ENCODE measurements at regions not wholly inside any gene's neighbourhood (a gene's known extent, or its start where the extent isn't known, plus 50 kb on each side); places are given as distances from the start of the nearest gene placed in this dataset.

DNA sequence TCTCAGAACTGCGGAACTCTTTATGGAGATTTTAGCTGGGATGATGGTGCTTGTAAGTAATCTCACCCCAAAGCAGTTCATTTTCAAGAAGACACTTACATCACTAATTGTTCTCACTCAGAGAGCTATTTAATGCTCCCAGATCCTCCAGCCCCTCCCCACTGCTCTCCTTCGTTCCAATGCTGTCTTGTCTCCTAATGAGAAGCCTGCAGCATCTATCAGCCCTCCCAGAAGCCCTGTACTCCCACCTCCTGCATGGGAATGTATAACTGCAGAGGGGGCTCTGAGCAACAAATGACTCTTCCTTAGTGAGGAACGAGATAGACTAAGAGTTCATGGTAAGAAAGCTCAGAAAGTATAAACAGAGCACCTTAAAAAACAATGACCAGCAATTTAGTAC lies 377.4 kb upstream of the RUNX1 start:
- H3K4me3 ChIP-seq = no peak overlapping the region
- ATAC-seq = no peak
- intact Hi-C loops (cut with DNase I) = no loop called here
- DNase-seq = no peak
- H3K9me3 ChIP-seq = no peaks in the 10 kb centered on the region
- peaks cover 0 to 3% of the 10 kb centered on the region in 2 donors for H3K27me3 ChIP-seq
- 48% methylated on average over 3 of the region's 3 CpGs for WGBS (ENCODE audit: insufficient coverage, low coverage, low lambda C conversion rate, missing lambda C conversion rate)
- H3K36me3 ChIP-seq = no peaks in the 10 kb centered on the region
- no peak overlapping the region for H3K27ac ChIP-seq
- no peaks in the 10 kb centered on the region for H3K4me1 ChIP-seq
- TF ChIP-seq POLR2A (IDR thresholded peaks at IDR 0.05) = no peak

DNA sequence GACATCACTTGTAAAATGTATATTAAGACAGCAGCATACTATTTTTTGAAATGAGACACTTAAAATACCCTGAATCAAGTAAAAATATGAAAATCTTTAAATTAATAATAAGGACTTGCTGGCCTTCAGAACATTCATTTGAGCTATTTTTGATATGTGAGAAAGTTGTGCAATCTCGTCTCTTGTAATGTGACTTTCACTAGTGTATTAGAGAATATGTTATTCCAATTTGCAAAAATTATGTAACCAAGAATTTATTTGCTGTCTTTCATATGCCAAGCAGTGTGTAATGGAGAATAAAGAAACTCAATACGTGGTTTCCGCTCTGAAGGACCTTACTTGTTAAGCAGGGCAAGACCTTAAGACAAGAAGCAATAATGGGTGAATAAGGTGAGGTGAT lies 375.0 kb upstream of the RUNX1 start:
- Histone ChIP-seq H3K4me3 (no peak overlapping the region), H3K36me3 (no peaks in the 10 kb centered on the region), H3K9me3 (no peaks in the 10 kb centered on the region), H3K4me1 (no peaks in the 10 kb centered on the region), H3K27ac (no peak overlapping the region), H3K27me3 (peaks cover 0 to 3% of the 10 kb centered on the region in 2 donors)
- TF ChIP-seq, protein P1, sequence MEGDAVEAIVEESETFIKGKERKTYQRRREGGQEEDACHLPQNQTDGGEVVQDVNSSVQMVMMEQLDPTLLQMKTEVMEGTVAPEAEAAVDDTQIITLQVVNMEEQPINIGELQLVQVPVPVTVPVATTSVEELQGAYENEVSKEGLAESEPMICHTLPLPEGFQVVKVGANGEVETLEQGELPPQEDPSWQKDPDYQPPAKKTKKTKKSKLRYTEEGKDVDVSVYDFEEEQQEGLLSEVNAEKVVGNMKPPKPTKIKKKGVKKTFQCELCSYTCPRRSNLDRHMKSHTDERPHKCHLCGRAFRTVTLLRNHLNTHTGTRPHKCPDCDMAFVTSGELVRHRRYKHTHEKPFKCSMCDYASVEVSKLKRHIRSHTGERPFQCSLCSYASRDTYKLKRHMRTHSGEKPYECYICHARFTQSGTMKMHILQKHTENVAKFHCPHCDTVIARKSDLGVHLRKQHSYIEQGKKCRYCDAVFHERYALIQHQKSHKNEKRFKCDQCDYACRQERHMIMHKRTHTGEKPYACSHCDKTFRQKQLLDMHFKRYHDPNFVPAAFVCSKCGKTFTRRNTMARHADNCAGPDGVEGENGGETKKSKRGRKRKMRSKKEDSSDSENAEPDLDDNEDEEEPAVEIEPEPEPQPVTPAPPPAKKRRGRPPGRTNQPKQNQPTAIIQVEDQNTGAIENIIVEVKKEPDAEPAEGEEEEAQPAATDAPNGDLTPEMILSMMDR (IDR thresholded peaks at IDR 0.05) = no peak
- no peak for TF ChIP-seq POLR2A (IDR thresholded peaks at IDR 0.05)
- DNase-seq = no peak
- 70% methylated on average over 3 of the region's 3 CpGs for WGBS (ENCODE audit: insufficient coverage, low coverage, low lambda C conversion rate, missing lambda C conversion rate)
- ATAC-seq = no peak
- intact Hi-C loops (cut with DNase I) = no loop called here

DNA sequence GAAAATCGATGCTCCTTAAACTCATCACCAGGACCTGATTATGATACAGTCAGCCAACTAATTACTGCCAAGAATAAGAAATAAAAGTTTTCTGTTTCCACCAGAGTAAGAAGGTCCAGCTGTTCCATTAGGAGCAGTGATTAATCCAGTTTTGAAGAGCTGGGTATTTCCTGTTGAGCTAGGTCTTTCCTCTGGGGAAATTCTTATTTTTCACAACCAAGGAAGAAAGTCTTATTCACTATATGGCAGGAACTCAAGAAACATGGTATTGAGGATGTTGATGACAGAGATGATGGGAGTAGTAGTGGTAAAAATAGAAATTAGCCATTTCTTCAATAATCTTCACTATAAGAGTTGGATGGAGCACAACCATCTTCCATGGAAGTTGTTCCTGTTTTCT lies 374.6 kb upstream of the RUNX1 start:
- Histone ChIP-seq H3K27me3 (peaks cover 0 to 3% of the 10 kb centered on the region in 2 donors), H3K4me1 (no peaks in the 10 kb centered on the region), H3K4me3 (no peak overlapping the region), H3K9me3 (no peaks in the 10 kb centered on the region), H3K36me3 (no peaks in the 10 kb centered on the region), H3K27ac (no peak overlapping the region)
- no peak for ATAC-seq
- intact Hi-C loops (cut with DNase I) = no loop called here
- TF ChIP-seq, protein P1 (IDR thresholded peaks at IDR 0.05) = no peak
- TF ChIP-seq POLR2A (IDR thresholded peaks at IDR 0.05) = no peak
- 50% methylated on average over 1 of the region's 1 CpG for WGBS (ENCODE audit: insufficient coverage, low coverage, low lambda C conversion rate, missing lambda C conversion rate)
- no peak for DNase-seq

DNA sequence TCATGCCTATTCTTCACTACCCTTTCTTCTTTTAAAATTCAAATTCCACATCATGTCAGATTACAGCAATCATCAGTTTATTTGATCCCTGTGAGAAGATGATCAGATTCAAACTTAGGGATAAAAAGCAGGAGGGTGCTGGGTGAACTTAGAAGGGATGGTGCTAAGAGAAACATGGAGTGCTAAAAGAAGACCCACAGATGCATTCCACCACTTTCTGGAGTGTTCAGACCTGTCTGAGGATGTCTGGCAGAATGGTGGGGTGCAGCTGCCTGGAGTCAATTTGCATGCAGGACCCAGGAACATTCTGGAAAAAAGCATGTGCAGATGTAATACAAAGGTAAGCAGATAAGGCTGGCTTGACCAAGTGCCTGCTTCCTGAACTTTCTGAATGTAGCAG lies 372.9 kb upstream of the RUNX1 start:
- TF ChIP-seq POLR2A (IDR thresholded peaks at IDR 0.05) = no peak
- TF ChIP-seq, protein P1 (IDR thresholded peaks at IDR 0.05) = no peak
- Histone ChIP-seq H3K4me1 (no peaks in the 10 kb centered on the region), H3K27me3 (peaks cover 0 to 3% of the 10 kb centered on the region in 2 donors), H3K36me3 (no peaks in the 10 kb centered on the region), H3K9me3 (no peaks in the 10 kb centered on the region), H3K4me3 (no peak overlapping the region), H3K27ac (no peak overlapping the region)
- ATAC-seq (no peak), DNase-seq (no peak)
- intact Hi-C loops (cut with DNase I) = no loop called here

DNA sequence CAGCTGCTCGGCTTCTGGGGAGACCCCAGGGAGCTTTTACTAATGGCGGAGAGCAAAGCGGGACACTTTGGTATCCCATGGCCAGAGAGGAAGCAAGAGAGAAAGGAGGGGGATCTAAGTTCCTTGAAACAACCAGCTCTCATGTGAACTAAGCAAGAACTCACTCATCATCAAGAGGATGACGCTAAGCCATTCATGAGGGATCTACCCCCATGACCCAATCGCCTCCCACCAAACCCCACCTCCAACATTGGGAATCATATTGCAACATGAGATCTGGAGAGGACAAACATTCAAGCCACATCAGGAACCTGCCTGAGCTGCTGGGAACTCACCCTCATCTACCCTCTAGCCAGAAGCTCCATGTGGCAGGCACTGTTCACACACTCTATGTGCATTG lies 372.1 kb upstream of the RUNX1 start:
- H3K4me3 ChIP-seq = no peak overlapping the region
- WGBS (ENCODE audit: insufficient coverage, low coverage, low lambda C conversion rate, missing lambda C conversion rate) = 67% methylated on average over 5 of the region's 5 CpGs
- H3K9me3 ChIP-seq = no peaks in the 10 kb centered on the region
- intact Hi-C loops (cut with DNase I) = no loop called here
- no peaks in the 10 kb centered on the region for H3K4me1 ChIP-seq
- DNase-seq (no peak), ATAC-seq (no peak)
- H3K27me3 ChIP-seq = peaks cover 0 to 3% of the 10 kb centered on the region in 2 donors
- H3K36me3 ChIP-seq = no peaks in the 10 kb centered on the region
- H3K27ac ChIP-seq = no peak overlapping the region
- TF ChIP-seq POLR2A (IDR thresholded peaks at IDR 0.05) = no peak
- TF ChIP-seq, protein P1 (IDR thresholded peaks at IDR 0.05) = no peak
